B cell (primary cell): ENCODE measurements at regions not wholly inside any gene's neighbourhood (a gene's known extent, or its start where the extent isn't known, plus 50 kb on each side); places are given as distances from the start of the nearest gene placed in this dataset.

Source experiments
- EZH2 ChIP-seq: IDR thresholded peaks from 2 replicates; pipeline ENCODE4 v1.6.1; 2012; ENCODE audit warnings: borderline replicate concordance, low read depth, mild to moderate bottlenecking, moderate library complexity, low read length; ENCODE audit not compliant: insufficient read depth, poor library complexity, severe bottlenecking
- TF ChIP-seq, protein P1 (sequence below): fragments of 200-600 bp; IDR thresholded peaks from one replicate; pipeline ENCODE4 v1.8.0; 2022; ENCODE audit warnings: antibody characterized with exemption, mild to moderate bottlenecking

- TF ChIP-seq, protein P1, sequence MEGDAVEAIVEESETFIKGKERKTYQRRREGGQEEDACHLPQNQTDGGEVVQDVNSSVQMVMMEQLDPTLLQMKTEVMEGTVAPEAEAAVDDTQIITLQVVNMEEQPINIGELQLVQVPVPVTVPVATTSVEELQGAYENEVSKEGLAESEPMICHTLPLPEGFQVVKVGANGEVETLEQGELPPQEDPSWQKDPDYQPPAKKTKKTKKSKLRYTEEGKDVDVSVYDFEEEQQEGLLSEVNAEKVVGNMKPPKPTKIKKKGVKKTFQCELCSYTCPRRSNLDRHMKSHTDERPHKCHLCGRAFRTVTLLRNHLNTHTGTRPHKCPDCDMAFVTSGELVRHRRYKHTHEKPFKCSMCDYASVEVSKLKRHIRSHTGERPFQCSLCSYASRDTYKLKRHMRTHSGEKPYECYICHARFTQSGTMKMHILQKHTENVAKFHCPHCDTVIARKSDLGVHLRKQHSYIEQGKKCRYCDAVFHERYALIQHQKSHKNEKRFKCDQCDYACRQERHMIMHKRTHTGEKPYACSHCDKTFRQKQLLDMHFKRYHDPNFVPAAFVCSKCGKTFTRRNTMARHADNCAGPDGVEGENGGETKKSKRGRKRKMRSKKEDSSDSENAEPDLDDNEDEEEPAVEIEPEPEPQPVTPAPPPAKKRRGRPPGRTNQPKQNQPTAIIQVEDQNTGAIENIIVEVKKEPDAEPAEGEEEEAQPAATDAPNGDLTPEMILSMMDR: no peak
- TF ChIP-seq EZH2: no peak
These were observed 102.1 kb upstream of the TMEM178A start for GRCh38 chr2:39563572-39563971.
